Stimulated activated CD4-positive, alpha-beta T cell treated with anti-CD3 and anti-CD28 coated beads, TNF-alpha, amount 100 ng/mL, for 1 hour (primary cell): ENCODE measurements at regions not wholly inside any gene's neighbourhood (a gene's known extent, or its start where the extent isn't known, plus 50 kb on each side); places are given as distances from the start of the nearest gene placed in this dataset.
"Not testable (repeated sequence)": the region's sequence is repeated elsewhere in the genome, so short reads cannot be mapped to it uniquely, and the experiment has no call there.

Source experiments
- DNase-seq, 3 donors: peaks; one replicate each; pipeline ENCODE4 v3.0.0-alpha.2; 2020; ENCODE audit warnings: low read depth in 3 of 3, low spot score in 1 of 3

DNA sequence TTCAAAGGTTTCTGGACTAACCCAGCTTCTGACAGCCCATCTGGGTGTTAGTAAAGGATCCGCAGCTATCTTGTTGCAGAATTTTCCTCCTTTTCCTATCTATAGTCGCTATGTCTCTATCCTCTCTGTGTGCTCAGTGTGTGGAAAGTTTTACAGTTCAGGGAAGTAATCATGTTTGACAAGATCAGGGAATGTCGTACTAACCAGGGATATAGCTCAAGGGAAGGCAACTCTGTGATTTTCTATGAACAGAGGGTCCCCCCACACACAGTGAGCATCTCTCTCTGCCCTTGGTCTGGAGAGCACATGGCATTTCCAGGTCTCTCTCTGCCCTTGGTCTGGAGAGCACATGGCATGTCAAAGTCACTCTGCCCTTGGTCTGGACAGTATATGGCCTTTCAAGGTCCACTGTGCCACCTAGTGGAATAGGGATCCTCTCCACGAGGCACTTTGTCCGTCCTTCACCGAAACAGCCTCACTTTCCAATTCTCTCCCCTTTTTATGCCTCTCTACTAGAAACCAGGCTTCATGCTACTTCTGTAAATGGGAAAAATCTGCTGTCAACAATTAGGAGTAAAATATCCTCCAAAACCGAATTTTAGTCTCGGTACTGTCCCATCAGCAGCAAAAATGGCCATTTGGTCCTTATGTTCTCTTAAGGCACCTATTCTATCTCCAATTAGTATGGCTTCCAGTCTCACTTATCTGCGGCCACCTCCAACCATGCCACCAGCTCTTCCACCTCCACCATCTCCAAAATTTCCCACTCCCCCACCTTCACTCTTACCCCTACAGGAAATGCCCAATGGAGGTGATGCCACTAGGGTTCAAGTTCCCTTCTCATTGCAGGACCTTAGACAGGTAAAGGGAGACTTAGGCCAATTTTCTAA, 88.7 kb downstream of the IGLL5 start:
- no peak for DNase-seq

DNA sequence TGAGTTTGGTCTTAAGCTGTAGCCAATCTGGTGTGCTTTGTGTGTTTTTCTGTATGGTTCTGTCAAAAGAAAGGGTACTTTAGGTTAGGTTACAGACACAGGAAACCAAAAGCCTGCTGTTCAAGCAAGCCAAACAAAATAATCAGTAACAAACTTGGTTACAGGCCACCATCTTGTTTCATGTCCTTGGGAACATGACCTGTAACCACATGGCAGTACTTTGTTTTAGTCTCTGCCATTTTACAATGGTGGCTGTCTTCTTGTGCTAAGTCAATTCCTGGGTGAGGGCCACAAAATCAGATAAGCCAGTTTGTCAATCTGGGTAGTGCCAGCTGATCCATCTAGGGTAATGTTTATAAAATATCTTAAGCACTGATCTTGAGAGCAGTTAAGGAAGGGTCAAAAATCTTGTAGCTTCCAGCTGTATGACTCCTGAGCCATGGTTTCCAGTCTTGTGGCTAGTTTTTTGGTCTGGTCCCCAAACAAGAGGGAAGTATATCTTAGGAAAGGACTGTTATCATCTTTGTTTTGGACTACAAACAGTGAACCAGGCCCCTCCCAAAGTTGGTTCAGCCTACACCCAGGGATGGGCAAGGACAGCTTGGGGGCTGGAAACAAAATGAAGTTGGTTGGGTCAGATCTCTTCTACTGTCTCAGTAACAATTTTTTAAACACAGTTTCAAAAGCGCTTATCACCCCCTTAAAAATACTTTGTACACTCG, 90.0 kb downstream of the IGLL5 start:
- DNase-seq, result no peak

DNA sequence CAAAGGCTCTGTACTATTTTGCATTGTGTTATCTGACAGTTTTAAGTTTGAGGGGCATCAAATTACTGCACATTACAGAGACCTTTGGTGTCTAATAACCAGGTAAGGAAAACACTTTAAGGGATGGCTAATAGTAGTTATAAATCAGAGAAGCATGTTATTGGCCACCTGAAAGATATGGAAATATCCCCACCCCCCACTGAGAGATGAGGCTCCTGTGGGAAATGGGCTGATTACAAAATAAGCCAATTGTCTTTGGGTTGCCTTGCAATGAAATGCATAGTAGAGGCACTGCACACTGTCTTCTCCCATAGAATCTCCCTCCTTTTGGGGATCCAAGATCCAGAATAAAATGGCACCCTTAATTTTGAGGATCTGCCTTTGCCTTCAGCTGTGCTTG, 91.0 kb downstream of the IGLL5 start:
- DNase-seq, result no peak

DNA sequence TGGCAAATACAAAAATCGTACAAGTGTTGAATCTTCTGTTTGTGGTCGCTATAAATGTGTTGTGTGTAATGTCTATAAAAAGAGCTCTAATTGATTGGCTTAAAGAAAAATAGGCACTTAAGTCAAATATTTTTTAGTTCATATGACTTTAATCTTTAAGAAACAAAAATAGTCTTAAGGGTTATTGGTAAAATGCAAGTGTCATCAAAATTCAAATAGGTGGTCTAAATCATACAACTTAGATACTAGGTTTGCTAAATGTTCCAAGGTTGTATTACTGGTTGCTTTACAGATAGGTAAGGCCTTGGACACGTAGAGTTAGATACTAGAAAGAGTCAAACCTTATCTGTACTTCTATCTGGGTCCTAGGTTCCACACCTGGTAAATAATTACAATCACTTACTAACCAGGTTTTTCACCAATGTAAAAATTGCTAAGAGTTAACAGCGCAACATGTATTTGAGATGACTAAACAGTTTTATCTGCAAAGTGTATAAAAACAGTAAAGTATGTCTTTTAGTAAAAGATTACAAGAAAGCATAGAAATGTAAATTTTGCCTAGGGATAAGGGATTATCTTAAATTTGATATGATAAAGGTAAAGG, 91.1 kb upstream of the GNAZ start:
- DNase-seq, result no peak

DNA sequence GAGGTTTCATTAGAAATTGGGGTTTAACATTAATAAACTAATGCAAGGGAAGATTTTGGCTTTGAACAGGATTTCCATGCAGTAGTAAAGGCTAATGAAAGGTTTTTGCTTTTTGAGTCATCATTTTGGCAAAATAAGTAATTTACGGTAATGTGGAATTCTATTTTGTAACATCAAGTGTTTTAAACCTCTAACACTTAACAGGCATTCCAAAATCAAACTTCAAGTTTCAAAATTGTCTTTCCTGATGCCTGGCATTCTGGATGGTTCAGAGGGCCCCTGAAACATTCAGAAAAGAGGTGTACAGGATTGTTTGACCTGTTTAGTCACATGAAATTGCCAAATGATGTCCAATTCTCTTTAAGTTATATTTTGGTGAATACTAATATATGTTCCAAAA, 90.4 kb upstream of the GNAZ start:
- no peak for DNase-seq

DNA sequence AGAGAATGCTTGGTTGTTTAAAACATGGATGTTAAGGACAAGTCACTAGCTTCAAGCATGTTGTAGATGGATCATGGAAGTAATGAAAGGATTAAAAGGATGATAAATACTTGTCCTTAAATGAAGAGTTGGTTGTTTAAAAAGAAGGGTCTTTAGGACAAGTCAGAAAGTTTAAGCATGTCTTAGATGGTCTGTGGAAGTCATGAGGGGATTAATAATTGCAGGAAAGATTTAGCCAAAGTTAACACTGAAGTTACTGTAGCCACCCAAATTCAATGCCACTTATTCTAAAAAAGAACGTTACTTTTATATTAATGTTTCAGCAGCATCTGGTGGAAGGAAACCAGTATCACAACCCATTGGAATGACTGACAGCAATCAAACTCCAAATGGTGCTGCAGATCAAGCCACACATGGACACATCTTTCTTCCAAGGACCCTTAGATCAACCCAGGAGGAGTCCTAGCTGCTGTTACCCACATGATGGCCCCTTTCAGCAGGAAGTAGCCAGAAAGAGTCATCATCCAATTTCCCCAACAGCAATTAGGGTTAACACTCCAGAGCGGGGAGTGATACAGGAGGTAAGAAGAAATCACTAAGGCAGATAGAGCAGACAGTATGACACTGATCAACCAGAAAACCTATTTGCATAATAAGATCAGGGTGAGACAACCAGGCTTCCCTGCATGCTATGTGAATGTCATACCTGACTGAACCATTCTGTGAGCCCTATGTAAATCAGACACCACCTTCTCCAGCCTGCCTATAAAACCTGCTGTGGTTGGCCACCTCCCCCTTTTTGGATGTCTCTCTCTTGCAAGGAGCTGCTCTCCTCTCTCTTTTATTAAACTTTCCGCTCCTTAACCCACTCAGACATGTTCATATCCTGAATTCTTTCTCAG, 88.4 kb upstream of the GNAZ start:
- DNase-seq, result no peak

DNA sequence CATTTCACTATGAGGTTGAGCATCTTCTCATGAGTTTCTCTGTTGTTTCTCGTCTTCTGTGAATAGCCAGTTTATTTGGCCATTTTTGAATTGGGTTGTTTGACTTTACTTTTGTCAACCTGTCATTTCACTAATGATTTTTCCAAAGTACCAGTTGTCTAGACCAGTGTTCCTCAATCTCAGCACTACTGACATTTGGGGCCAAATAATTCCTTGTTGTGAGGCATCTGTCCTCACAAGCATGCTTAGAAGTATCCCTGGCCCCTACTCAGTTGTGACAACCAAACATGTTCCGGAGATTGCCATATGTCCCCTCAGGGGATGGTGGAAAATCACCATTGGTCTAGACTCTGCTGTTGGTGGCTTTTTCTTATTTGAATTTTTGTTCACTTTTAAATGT, 87.7 kb upstream of the GNAZ start:
- DNase-seq, result no peak

DNA sequence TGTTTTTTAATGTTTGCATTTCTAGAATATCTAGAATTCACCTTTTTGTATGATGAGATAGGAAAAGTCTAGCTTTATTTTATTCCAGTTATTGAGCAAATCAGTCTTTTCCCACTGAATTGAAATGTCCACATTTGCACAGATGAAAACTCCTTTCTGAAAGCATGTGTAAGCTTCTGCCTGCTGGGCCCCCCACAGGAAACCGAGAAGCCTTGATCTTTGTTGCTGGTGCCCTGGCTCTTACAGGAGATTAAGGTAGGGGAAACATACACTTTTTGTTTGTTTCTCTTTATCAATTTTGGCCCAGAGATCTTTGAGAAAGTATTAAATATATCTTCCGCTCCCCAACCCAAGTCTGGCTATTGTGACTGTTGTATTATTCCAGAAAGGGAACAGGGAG, 87.2 kb upstream of the GNAZ start:
- no peak for DNase-seq

DNA sequence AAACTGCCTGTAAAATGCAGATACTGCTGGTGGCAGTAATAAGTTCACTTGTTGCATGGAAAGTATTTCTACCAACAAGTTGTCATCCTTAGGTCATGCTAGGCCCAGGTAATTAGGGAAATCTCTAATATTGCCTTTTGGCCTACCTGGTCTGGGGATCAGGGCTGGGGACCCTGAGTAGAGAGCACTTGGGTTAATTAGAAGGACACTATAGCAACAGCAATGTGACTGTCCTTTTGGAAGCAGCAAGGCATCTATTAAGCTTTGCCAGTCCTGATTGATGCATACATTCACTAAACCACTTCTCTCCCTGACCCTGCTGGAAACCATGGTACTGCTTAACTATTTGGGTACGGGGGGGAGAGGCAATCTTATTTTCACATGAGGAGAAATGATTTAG, 86.5 kb upstream of the GNAZ start:
- DNase-seq, result no peak

DNA sequence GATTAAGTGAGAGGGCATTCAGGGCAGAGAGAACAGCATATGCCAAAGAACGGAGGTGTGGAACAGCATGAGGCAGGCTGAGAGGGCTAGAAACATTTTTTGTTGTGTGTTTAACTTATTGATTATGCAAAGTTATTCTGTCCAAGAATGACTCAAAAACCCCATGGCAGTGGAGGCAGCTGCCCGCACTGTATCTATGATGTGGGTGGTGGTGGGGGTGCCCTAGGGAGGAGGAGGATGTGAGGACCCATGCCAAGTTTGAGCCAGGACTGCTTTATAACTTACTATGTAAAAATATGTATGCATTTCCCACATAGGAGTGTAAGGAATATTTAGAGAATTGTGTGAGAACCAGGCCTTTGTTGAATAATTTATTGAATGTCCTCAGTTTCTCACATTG, 85.4 kb upstream of the GNAZ start:
- no peak for DNase-seq

DNA sequence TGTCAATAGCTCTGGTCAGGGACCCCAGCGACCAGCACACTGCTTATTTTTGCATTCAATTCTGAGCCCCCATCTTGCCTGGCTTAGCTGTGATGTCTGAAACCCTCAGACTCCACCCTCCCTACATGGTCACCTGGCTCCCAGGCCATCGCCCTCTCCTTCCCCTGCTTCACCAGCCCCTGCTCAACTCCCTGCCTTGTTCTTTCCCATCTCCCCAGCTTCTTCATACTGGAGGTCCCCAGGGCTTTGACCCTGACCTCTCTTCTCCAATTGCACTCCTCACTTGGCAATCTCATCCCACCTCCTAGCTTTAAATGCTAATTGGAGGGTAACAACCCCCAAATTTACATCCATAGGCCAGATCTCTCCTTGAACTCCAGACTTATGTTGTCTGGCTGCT, 84.3 kb upstream of the GNAZ start:
- no peak for DNase-seq

DNA sequence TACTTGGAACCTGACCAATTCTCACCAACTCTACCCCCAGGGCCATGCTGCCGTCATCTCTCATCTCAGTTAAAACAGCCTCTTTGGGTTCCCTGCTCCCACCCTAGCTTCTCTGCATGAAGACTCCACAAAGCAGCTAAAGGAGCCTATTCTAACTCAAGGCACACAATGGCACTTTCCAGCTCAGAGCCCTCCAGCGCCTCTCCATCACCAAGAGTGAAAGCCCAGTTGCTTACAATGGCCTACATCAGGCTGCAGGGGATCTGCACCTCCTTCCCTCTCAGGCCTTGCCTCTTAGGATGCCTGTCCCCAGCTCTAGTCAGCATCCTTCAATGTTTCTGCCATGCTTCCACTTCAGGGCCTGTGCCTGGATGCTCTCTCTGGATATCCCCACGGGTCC, 83.7 kb upstream of the GNAZ start:
- DNase-seq, result no peak

DNA sequence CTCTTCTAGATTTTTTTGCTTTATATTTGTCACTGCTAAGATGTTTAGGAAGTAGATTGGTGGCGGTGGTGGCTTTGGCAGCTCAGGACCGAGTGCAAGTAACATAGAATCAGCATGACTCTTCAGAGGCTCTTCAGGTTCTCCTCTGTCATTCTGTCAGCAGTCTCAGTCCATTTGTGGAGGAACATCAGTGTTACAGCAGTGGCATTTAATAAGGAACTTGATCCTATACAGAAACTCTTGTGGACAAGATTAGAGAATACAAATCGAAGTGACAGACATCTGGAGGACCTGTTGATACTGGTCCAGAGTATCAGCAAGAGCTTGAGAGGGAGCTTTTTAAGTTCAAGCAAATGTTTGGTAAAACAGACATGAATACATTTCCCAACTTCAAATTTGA, 82.2 kb upstream of the GNAZ start:
- no peak for DNase-seq

DNA sequence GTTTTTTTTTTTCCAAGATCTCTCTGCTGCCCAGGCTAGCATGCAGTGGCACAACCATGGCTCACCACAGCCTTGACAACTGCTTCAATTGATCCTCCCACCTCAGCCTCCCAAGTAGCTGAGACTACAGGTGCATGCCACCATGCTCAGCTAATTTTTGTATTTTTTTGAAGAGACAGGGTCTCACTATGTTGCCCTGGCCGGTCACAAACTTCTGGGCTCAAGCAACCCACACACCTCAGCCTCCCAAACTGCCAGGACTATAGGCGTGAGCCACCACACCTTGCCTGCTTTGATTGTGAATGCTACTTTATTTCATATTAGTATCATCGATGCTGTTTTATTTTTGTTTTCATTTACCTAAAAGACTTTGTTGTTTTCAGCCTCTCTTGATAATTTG, 81.5 kb upstream of the GNAZ start:
- DNase-seq, result no peak

DNA sequence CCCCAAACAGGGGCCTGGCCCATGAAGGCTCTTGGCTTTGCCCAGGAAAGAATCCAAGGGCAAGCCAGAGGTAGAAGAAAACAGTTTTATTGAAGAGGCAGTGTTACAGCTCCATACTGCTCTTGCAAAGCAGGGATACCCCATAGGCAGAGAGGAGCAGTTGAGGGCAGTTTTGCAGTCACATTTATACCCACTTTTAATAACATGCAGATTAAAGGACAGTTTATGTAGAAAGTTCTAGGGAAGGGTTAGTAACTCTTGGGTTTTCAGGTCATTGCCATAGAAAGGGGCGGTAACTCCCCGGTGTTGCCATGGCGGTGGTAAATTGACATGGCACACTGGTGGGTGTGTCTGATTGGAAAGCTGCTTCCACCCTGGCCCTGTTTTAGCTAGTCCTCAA, 80.5 kb upstream of the GNAZ start:
- DNase-seq, result no peak

DNA sequence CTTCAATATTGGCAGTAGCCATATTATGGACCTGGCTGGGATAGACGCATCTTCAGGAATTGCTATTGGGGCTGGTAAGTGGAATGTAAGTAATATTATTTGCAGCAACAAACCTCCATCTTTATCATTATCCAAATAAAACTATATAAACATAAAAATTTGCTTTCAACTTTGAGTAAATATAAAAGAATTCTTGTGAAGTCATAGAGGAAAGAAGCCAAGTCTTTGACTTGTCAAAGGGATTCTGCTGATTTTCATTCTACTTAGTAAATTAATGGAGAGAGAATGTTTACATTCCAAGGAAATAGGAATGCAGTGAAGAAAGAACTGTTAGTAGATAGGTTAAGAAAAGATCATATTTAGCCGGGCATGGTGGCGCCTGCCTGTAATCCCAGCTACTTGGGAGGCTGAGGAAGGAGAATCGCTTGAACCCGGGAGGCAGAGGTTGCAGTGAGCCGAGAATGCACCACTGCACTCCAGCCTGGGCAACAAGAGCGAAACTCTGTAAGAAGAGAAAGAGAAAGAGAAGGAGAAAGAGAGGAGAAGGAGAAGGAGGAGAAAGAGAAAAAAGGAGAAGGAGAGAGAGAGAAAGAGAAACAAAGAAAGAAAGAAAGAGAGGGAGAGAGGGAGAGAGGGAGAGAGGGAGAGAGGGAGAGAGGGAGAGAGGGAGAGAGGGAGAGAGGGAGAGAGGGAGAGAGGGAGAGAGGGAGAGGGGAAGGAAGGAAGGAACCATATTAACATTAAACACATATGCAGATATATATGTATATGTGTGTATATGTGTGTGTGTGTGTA, 79.4 kb upstream of the GNAZ start:
- DNase-seq, result not testable (repeated sequence)

DNA sequence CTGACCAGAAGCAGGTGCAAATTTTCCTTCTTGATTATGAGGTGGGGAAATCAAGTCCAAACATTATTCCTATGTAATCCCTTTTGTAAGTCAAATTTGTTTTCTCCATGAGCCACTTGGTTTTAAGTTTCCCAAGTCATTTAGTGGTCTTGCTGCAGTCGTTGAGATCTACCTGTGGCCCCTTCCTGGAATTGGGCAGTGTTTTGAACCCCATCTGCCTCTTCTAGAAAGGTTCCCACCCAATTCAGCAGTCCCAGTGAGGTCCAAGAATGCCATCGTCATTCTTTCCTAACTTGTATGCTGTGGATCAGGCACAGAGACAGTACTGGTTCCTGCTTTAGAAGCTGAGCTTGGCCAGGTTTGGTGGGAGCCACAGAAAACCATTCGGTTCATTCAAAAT, 77.8 kb upstream of the GNAZ start:
- no peak for DNase-seq

DNA sequence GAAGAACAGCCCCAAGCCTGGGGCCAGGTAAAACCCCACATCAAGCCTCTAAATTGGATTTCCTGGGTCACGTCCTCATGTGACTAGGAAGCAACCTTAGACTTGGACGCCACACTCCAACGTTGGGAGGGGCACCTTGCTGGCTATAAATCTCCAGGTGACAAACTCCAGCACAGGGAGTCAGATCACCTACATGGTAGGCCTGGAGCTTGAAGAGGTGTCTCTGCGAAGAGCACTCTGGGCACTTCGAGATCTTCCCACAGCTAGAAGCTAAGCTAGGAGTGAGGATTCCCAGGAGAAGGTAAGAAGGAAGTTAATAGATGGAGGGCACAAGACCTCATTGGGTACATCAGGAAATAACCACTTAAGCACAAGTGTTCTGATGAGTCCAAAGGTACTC, 77.1 kb upstream of the GNAZ start:
- no peak for DNase-seq

DNA sequence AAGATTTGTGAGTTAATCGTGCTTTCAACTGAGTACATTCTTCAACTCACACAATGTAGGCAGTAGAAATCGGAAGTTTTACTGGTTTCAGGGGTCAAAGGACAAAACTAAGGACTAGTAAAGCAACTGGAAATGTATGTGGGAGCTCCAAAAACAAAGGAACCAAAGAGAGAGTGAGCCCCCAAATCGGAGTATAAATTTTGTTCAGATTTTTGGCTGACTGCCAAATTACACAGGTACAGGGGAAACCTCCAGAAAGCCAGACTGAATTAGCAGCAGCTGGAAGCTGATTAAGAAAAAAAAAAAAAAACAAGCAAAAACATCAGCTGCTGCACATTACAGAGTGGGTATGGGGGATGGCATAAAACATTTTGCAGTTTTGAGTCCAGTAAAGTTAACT, 75.2 kb upstream of the GNAZ start:
- DNase-seq, result no peak

DNA sequence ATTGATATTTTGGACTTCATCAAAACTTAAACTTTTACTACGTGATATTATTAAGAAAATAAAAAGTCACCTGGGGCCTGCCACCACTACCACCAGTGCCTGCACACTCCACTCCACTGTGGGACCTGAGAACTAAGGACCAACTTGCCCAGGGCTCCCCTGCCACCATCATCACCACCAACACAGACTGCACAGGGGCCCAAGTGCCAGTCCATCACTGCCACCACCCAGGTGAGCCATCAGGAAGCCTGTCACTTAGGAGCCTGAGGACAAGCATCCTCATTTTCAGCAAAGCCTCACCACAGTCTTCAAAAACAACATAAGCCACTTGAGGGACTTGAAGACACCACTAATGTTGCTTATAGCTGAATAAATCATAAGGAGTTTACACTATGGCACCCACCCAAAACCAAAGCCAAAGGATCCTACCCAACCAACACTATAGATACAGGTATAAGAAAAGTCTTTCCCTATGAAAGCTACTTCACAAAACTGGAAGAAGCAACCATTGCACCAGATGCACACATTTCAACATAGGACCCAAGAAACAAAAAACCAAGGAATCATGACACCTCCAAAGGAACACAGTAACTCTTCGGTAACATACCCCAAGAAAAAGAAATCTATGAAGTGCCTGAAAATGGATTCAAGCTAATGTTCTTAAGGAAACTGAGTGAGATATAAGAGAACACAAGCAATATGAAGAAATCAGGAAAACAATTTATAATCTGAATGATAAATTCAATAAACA, 73.6 kb upstream of the GNAZ start:
- no peak for DNase-seq
